A549 (cell line): ENCODE measurements at regions not wholly inside any gene's neighbourhood (a gene's known extent, or its start where the extent isn't known, plus 50 kb on each side); places are given as distances from the start of the nearest gene placed in this dataset.

ENCODE experiments used
- ATAC-seq, 2 experiments: fragments of 200-7000 bp in 1 of 2; fragments of >200 bp in 1 of 2; cut with Nextera tagmentation in 1 of 2; cut with Tn5 transposase in 1 of 2; 3 replicates each; pipeline versions ENCODE4 v1.8.0 to v1.9.1; 2018 to 2020; ENCODE audit warnings: mild to moderate bottlenecking in 1 of 2, moderate library complexity in 1 of 2
- CTCF ChIA-PET: fragments of 300-600 bp; sonication (Branson Sonifier 250); formaldehyde crosslinking; extraction: SDS; loops from one replicate; lab custom pipeline; 2021; ENCODE audit warnings: antibody characterized with exemption, inconsistent platforms; lab: Yijun Ruan, JAX
- POLR2A ChIA-PET: fragments of 350-600 bp; formaldehyde crosslinking; extraction: SDS; loops from one replicate; lab custom pipeline; 2021; ENCODE audit warnings: antibody characterized with exemption, inconsistent platforms; lab: Yijun Ruan, JAX
- DNase-seq, 2 experiments: peaks; one replicate each; pipeline versions ENCODE4 v3.0.0 to v3.0.0-alpha.2; 2011 to 2016; ENCODE audit warnings: low read depth in 1 of 2, low spot score in 1 of 2
- FAIRE-seq: peaks from 2 replicates; lab custom pipeline; 2011; peaks lifted over from hg19 to GRCh38; lab: Jason Lieb, UNC
- H3K27ac ChIP-seq, 2 experiments: fragments of >200 bp; sonication (Bioruptor Twin); formaldehyde crosslinking; 3 replicates each; pipeline ENCODE4 v1.5.1; 2016 to 2017
- H3K4me1 ChIP-seq: fragments of >200 bp; sonication (Bioruptor Twin); formaldehyde crosslinking; 3 replicates; pipeline ENCODE4 v1.6.1; 2016
- H3K4me2 ChIP-seq: fragments of >200 bp; sonication (Bioruptor Twin); formaldehyde crosslinking; 3 replicates; pipeline ENCODE4 v1.6.1; 2016
- H3K4me3 ChIP-seq: fragments of >200 bp; sonication (Bioruptor Twin); formaldehyde crosslinking; 3 replicates; pipeline ENCODE4 v1.5.1; 2016
- H3K9me3 ChIP-seq: fragments of >200 bp; sonication (Bioruptor Twin); formaldehyde crosslinking; 3 replicates; pipeline ENCODE4 v1.6.1; 2016
- CEBPB ChIP-seq, 2 experiments: fragments of >200 bp in 1 of 2; sonication (Bioruptor Twin) in 1 of 2; formaldehyde crosslinking in 1 of 2; IDR thresholded peaks; 2 replicates each; pipeline ENCODE4 v1.6.1; 2012 to 2016
- CHD4 ChIP-seq: fragments of 200-600 bp; sonication (generic); IDR thresholded peaks from 2 replicates; pipeline ENCODE4 v1.6.1; 2016; ENCODE audit warnings: antibody characterized with exemption, mild to moderate bottlenecking, borderline replicate concordance
- EHF ChIP-seq: fragments of 250-450 bp; sonication (Bioruptor Pico); IDR thresholded peaks from 2 replicates; pipeline ENCODE4 v1.5.0; 2020; ENCODE audit warnings: mild to moderate bottlenecking
- EHMT2 ChIP-seq: fragments of 200-600 bp; sonication (generic); IDR thresholded peaks from 2 replicates; pipeline ENCODE4 v1.6.1; 2016; ENCODE audit warnings: antibody characterized with exemption, low read depth, mild to moderate bottlenecking, moderate library complexity
- FOSB ChIP-seq: fragments of 250-450 bp; sonication (Bioruptor Pico); IDR thresholded peaks from 2 replicates; pipeline ENCODE4 v1.5.0; 2020; ENCODE audit warnings: mild to moderate bottlenecking, moderate library complexity
- FOSL2 ChIP-seq, 2 experiments: fragments of 450-650 bp in 1 of 2; fragments of >200 bp in 1 of 2; sonication (Bioruptor Twin) in 1 of 2; formaldehyde crosslinking; IDR thresholded peaks; 2 replicates each; pipeline versions ENCODE4 v1.5.0 to v1.6.1; 2016 to 2020; ENCODE audit warnings: mild to moderate bottlenecking in 1 of 2, moderate library complexity in 1 of 2
- FOXS1 ChIP-seq: fragments of 250-450 bp; sonication (Bioruptor Pico); IDR thresholded peaks from 2 replicates; pipeline ENCODE4 v1.5.0; 2020; ENCODE audit warnings: mild to moderate bottlenecking, moderate library complexity
- HOXA7 ChIP-seq: fragments of 250-450 bp; sonication (Bioruptor Pico); IDR thresholded peaks from 2 replicates; pipeline ENCODE4 v1.5.0; 2020; ENCODE audit warnings: mild to moderate bottlenecking, moderate library complexity
- HOXB5 ChIP-seq: fragments of 250-450 bp; sonication (Bioruptor Pico); IDR thresholded peaks from 2 replicates; pipeline ENCODE4 v1.5.0; 2020; ENCODE audit warnings: mild to moderate bottlenecking, moderate library complexity
- KDM1A ChIP-seq: fragments of 200-600 bp; sonication (generic); IDR thresholded peaks from 2 replicates; pipeline ENCODE4 v1.6.1; 2016; ENCODE audit warnings: low read depth, mild to moderate bottlenecking
- MAFK ChIP-seq: fragments of 450-650 bp; IDR thresholded peaks from 2 replicates; pipeline ENCODE4 v1.6.1; 2014; ENCODE audit not compliant: partially characterized antibody
- NPAS2 ChIP-seq: fragments of 250-450 bp; sonication (Bioruptor Pico); IDR thresholded peaks from 2 replicates; pipeline ENCODE4 v1.8.0; 2022; ENCODE audit warnings: mild to moderate bottlenecking, moderate library complexity, borderline replicate concordance
- PHF8 ChIP-seq: fragments of 200-600 bp; sonication (generic); IDR thresholded peaks from 2 replicates; pipeline ENCODE4 v1.6.1; 2016; ENCODE audit warnings: low read depth, mild to moderate bottlenecking, antibody characterized with exemption, moderate library complexity, borderline replicate concordance
- RCOR1 ChIP-seq: fragments of 150-350 bp; IDR thresholded peaks from 2 replicates; pipeline ENCODE4 v1.6.1; 2014; ENCODE audit warnings: antibody characterized with exemption, low read length, low read depth
- RFX5 ChIP-seq: fragments of 450-650 bp; IDR thresholded peaks from 2 replicates; pipeline ENCODE4 v1.7.1; 2014; ENCODE audit warnings: antibody characterized with exemption, mild to moderate bottlenecking, moderate library complexity
- RNF2 ChIP-seq: fragments of 200-600 bp; sonication (generic); IDR thresholded peaks from 2 replicates; pipeline ENCODE4 v1.6.1; 2016; ENCODE audit warnings: low read depth, mild to moderate bottlenecking, antibody characterized with exemption, moderate library complexity, borderline replicate concordance
- TFCP2L1 ChIP-seq: fragments of 250-450 bp; sonication (Bioruptor Pico); IDR thresholded peaks from 2 replicates; pipeline ENCODE4 v1.5.0; 2021; ENCODE audit warnings: mild to moderate bottlenecking
- ZC3H11A ChIP-seq: fragments of 450-650 bp; IDR thresholded peaks from 2 replicates; pipeline ENCODE4 v1.6.1; 2014; ENCODE audit warnings: antibody characterized with exemption, mild to moderate bottlenecking
- ZNF302 ChIP-seq: fragments of 250-450 bp; sonication (Bioruptor Pico); IDR thresholded peaks from 2 replicates; pipeline ENCODE4 v1.9.0; 2021; ENCODE audit warnings: inconsistent platforms, mild to moderate bottlenecking, moderate library complexity
- WGBS: methylation state at CpG from one replicate; pipeline ENCODE4 v1.1.6; 2017; ENCODE audit errors: missing lambda C conversion rate; 5-methylcytosine and 5-hydroxymethylcytosine counted together
- TF ChIP-seq, protein P1 (sequence below): fragments of 250-450 bp; sonication (Bioruptor Pico); IDR thresholded peaks from 2 replicates; pipeline ENCODE4 v1.5.0; 2021; ENCODE audit warnings: mild to moderate bottlenecking, moderate library complexity, borderline replicate concordance
- TF ChIP-seq, protein P2 (sequence below): fragments of >200 bp; sonication (Bioruptor Twin); formaldehyde crosslinking; IDR thresholded peaks from 3 replicates; pipeline ENCODE4 v1.5.1; 2016
- TF ChIP-seq, protein P3 (sequence below): fragments of >200 bp; sonication (Bioruptor Twin); formaldehyde crosslinking; IDR thresholded peaks from 3 replicates; pipeline ENCODE4 v1.6.1; 2016
- TF ChIP-seq, protein P4 (sequence below): IDR thresholded peaks from 2 replicates; pipeline ENCODE4 v1.6.1; 2012

DNA sequence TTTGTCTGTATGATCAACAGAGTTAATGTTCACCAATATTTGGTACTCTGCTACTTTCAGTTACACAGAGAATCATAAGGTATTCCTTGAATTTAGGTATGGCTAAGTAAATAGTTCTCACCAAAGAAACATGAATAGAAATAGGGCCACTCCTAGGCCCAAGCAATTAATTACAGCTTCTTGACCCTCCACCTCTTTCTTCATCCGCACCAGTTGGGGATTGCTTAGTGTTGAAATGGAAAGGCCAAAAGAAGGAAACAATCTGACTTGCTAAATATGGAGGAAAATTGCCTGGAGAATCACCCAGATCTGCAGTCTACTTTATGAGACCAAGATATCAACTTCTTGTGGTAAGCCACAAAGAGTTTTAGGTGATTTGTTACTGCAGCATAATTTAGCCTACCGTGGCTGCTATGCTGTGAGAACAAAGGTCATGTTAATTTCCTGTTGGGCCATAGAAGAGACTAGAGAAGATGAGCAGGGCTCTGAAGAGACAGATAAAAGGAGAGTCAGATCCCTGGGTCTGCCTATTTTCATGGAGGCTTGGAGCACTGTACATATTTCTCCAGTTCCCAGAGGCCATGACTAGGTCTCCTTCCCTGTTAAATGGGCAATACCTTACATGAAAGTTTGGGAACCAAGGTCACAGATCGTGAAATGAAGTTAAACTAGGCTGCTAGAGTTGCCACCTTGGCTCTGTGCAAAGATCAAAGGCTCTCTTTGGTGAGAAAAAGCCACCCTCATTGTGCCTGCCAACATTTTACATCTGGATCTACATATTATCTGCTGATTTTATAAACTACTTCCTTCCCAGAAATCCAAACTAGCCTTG is 93.3 kb upstream of the GDF10 start:
- H3K27ac ChIP-seq: no peak overlapping the region
- H3K4me3 ChIP-seq: no peak overlapping the region
- CTCF ChIA-PET: interaction anchor here (1.1 kb wide), 2 partner anchors 14 to 33 kb away, joined by 3 read pairs; no protein-coding TSS in a partner anchor
- DNase-seq (no peak), ATAC-seq (no peak), FAIRE-seq (no peak)
- POLR2A ChIA-PET: no interaction called here
- H3K9me3 ChIP-seq: no peaks in the 10 kb centered on the region
- 52% methylated on average over 3 of the region's 3 CpGs for WGBS
- TF ChIP-seq, protein P1, sequence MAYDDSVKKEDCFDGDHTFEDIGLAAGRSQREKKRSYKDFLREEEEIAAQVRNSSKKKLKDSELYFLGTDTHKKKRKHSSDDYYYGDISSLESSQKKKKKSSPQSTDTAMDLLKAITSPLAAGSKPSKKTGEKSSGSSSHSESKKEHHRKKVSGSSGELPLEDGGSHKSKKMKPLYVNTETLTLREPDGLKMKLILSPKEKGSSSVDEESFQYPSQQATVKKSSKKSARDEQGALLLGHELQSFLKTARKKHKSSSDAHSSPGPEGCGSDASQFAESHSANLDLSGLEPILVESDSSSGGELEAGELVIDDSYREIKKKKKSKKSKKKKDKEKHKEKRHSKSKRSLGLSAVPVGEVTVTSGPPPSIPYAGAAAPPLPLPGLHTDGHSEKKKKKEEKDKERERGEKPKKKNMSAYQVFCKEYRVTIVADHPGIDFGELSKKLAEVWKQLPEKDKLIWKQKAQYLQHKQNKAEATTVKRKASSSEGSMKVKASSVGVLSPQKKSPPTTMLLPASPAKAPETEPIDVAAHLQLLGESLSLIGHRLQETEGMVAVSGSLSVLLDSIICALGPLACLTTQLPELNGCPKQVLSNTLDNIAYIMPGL: no peak
- TF ChIP-seq PHF8 (no peak), KDM1A (no peak), CEBPB (IDR thresholded peaks at IDR 0.05) (no peak), ZC3H11A (no peak), EHMT2 (no peak), RFX5 (no peak), HOXA7 (CRISPR knock-in tag) (no peak), TFCP2L1 (no peak), ZNF302 (no peak), EHF (CRISPR knock-in tag) (no peak)
- TF ChIP-seq, protein P2, sequence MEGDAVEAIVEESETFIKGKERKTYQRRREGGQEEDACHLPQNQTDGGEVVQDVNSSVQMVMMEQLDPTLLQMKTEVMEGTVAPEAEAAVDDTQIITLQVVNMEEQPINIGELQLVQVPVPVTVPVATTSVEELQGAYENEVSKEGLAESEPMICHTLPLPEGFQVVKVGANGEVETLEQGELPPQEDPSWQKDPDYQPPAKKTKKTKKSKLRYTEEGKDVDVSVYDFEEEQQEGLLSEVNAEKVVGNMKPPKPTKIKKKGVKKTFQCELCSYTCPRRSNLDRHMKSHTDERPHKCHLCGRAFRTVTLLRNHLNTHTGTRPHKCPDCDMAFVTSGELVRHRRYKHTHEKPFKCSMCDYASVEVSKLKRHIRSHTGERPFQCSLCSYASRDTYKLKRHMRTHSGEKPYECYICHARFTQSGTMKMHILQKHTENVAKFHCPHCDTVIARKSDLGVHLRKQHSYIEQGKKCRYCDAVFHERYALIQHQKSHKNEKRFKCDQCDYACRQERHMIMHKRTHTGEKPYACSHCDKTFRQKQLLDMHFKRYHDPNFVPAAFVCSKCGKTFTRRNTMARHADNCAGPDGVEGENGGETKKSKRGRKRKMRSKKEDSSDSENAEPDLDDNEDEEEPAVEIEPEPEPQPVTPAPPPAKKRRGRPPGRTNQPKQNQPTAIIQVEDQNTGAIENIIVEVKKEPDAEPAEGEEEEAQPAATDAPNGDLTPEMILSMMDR: no peak
- no peaks in the 10 kb centered on the region for H3K4me1 ChIP-seq
- no peak overlapping the region for H3K4me2 ChIP-seq

DNA sequence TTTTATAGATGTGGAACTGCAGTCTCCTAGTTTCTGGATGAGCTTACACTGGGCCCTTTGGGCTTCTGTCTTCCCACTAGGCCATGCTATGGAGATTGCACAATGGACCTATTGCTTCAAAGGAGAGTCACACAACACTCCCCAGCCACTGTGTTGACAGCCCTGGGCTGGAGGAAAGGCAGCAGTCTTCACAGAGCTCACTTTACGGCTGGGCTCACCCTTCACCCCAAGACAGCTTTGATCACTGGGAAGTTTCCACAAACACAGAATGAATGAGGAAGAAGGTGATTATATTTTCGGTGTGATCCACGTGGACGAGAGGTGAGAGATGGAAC is 92.7 kb upstream of the GDF10 start:
- DNase-seq (no peak), ATAC-seq (no peak), FAIRE-seq (no peak)
- H3K4me3 ChIP-seq: no peak overlapping the region
- POLR2A ChIA-PET: no interaction called here
- CTCF ChIA-PET: interaction anchor here (1.1 kb wide), 1 partner anchor 33 kb away, joined by 3 read pairs; no protein-coding TSS in a partner anchor
- no peak overlapping the region for H3K27ac ChIP-seq
- no peak for TF ChIP-seq HOXB5 (CRISPR knock-in tag)
- TF ChIP-seq, protein P3, sequence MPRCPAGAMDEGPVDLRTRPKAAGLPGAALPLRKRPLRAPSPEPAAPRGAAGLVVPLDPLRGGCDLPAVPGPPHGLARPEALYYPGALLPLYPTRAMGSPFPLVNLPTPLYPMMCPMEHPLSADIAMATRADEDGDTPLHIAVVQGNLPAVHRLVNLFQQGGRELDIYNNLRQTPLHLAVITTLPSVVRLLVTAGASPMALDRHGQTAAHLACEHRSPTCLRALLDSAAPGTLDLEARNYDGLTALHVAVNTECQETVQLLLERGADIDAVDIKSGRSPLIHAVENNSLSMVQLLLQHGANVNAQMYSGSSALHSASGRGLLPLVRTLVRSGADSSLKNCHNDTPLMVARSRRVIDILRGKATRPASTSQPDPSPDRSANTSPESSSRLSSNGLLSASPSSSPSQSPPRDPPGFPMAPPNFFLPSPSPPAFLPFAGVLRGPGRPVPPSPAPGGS: no peak
- TF ChIP-seq, all 56 proteins: peak for 0
- no peak overlapping the region for H3K4me2 ChIP-seq
- 85% methylated on average over 4 of the region's 4 CpGs for WGBS
- H3K9me3 ChIP-seq: 0 out of 3 replicates have a peak, but pooled peaks cover 4% of the 10 kb centered on the region
- no peaks in the 10 kb centered on the region for H3K4me1 ChIP-seq

DNA sequence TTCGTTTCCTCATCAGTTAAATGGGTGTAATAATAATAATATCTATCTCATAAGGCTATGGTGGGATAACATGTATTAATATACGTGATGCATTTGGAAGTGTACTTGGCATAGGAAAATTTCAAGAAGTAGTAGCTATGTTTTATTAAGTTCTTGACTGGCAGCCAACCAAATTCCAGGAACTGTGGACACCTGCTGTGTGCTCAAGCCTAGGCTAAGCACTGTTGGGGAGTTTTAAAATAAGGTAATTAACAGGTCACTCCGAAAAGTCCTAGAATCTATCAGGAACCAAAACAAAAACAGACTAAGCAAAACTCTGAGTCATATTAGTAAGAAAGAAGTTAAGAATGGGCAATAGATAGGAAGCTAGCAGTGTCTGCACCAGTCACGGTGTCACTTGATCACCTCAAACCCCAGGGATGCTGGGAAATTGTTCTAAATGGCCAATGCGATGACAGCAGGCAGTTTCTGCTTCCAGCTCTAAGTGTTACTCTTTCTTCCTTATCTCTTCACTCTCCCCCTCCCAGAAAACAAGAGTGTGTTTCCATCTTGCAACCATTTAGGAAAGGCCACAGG is 92.0 kb upstream of the GDF10 start:
- WGBS: 65% methylated on average over 5 of the region's 5 CpGs
- CTCF ChIA-PET: no interaction called here
- no peak for FAIRE-seq

More for the DNA sequence above, 92.0 kb upstream of the GDF10 start:
- Histone ChIP-seq H3K27ac (no peak overlapping the region), H3K4me1 (no peaks in the 10 kb centered on the region), H3K9me3 (peaks cover 6% of the 10 kb centered on the region; the same call in 1 of the 3 replicates), H3K4me2 (no peak overlapping the region), H3K4me3 (no peak overlapping the region)
- ATAC-seq: no peak
- POLR2A ChIA-PET: no interaction called here
- TF ChIP-seq CHD4 (no peak), TFCP2L1 (no peak), RNF2 (no peak), CEBPB (IDR thresholded peaks at IDR 0.05) (no peak), RFX5 (no peak), FOSL2 (IDR thresholded peaks at IDR 0.05) (no peak), FOSL2 (CRISPR knock-in tag; IDR thresholded peaks at IDR 0.05) (no peak), MAFK (no peak), HOXB5 (CRISPR knock-in tag) (no peak), FOSB (CRISPR knock-in tag) (no peak), NPAS2 (CRISPR knock-in tag) (no peak), RCOR1 (no peak), FOXS1 (CRISPR knock-in tag) (no peak)
- TF ChIP-seq, protein P4, sequence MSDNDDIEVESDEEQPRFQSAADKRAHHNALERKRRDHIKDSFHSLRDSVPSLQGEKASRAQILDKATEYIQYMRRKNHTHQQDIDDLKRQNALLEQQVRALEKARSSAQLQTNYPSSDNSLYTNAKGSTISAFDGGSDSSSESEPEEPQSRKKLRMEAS: no peak
- TF ChIP-seq, protein P3: no peak
- no peak for DNase-seq
